ENCODE measurements at regions not wholly inside any gene's neighbourhood (a gene's known extent, or its start where the extent isn't known, plus 50 kb on each side); places are given as distances from the start of the nearest gene placed in this dataset.

DNA sequence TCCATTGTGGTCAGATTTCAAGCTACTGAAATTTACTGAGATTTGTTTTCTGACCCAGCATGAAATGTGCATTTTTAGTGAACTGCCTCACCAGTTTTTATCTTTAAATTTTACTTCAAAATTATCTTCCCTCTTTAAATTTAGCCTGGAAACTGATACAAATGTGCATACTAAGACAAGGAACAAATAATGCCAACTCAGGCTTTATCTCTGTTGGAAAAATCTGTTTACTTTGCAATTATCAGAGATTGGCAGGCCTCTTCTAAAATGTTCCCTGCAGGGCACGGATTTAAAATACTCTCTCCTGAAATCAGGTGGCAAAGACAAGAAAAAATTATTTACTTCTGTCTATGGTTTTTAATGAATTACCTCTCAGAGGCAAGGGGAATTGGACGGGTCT, 151.0 kb upstream of the PTCH1 start:
- no peak for ATAC-seq
- 62% methylated on average over 2 of the region's 2 CpGs for WGBS
- intact Hi-C loops (cut with DNase I) = no loop called here
- Histone ChIP-seq H3K27me3 (ENCODE audit: control insufficient read depth, insufficient read depth) (no peaks in the 10 kb centered on the region), H3K9me3 (ENCODE audit: control insufficient read depth, low read length) (no peaks in the 10 kb centered on the region), H3K4me3 (ENCODE audit: low read length) (no peak overlapping the region), H3K4me1 (ENCODE audit: control insufficient read depth, insufficient read depth, low read length) (no peaks in the 10 kb centered on the region), H3K27ac (ENCODE audit: low read length) (no peak overlapping the region)
- DNase-seq = no peak

DNA sequence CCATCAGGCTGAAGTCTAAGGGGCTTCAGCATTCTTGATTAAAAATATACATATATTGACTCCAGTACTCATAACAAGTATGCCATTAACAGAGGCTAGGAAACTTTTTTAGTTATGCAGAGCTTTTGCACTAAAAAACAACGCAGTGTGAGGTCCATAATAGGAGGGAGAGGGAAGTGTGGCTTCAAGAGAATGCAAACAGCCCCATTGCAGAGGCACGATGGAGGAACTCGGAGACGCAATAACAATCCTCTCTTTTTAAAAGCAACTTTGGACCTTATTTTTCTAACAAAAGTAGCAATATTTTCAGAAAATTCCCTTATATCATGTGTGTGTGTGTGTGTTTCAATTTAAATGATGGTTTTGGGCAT, 150.0 kb upstream of the PTCH1 start:
- Histone ChIP-seq H3K27me3 (ENCODE audit: control insufficient read depth, insufficient read depth) (no peaks in the 10 kb centered on the region), H3K4me3 (ENCODE audit: low read length) (no peak overlapping the region), H3K4me1 (ENCODE audit: control insufficient read depth, insufficient read depth, low read length) (no peaks in the 10 kb centered on the region), H3K27ac (ENCODE audit: low read length) (no peak overlapping the region), H3K9me3 (ENCODE audit: control insufficient read depth, low read length) (no peaks in the 10 kb centered on the region)
- intact Hi-C loops (cut with DNase I) = no loop called here
- DNase-seq (no peak), ATAC-seq (no peak)
- 44% methylated on average over 4 of the region's 4 CpGs for WGBS

DNA sequence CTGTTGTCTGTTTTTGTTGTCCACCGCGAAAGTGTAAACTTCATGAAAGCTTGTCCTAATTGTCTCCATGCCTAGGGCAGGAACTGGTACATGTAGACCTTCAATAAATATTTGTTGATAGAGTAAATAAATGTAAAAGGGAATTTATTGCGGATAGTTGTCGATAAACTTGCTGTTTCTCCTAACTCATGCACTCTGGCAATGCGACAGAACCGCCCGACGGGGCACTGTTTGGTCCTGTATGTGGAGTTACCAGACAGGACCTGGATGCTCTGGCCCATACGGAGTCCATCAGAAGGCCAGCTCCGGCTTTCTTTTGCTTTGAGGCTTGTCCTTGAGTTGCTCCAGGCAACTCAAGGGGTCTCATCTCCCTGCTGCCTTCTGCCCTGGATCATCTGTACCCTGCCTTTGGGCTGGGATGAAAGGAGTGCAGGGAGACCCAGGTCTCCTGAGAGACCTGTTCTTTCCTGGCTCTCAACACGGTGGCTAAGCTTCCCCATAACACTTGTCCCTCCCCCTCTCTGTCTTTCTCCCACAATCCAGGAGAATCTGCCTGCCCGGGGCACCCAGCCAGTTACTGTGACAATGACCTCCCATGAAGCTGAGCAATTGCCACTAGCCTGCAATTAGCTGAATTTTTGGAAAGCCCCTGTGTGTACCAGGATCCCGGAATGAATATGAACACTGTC, 149.5 kb upstream of the PTCH1 start:
- WGBS = 76% methylated on average over 13 of the region's 13 CpGs
- Histone ChIP-seq H3K27ac (ENCODE audit: low read length) (no peak overlapping the region), H3K4me1 (ENCODE audit: control insufficient read depth, insufficient read depth, low read length) (no peaks in the 10 kb centered on the region), H3K4me3 (ENCODE audit: low read length) (no peak overlapping the region), H3K27me3 (ENCODE audit: control insufficient read depth, insufficient read depth) (no peaks in the 10 kb centered on the region), H3K9me3 (ENCODE audit: control insufficient read depth, low read length) (no peaks in the 10 kb centered on the region)
- intact Hi-C loops (cut with DNase I) = no loop called here
- ATAC-seq (no peak), DNase-seq (no peak)

DNA sequence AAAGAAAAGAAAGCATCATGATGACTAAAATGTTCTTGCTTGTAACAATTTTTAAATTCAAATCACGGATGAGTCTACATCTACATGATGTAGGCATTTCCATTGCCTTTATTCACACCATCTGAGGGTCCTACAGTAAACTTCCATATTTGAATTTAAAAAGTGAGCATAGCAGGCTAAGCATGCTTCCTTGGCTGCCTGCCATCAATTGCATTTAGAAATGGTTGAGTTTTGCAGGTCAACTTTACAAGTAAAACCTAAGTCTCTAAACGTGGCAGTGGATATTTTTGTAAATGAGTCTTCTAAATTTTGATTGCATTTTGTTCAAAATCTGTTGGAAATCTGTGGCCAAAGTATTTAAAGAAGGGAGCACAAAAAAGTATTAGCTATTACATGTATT, 136.5 kb upstream of the PTCH1 start:
- Histone ChIP-seq H3K27me3 (ENCODE audit: control insufficient read depth, insufficient read depth) (no peaks in the 10 kb centered on the region), H3K4me3 (ENCODE audit: low read length) (no peak overlapping the region), H3K27ac (ENCODE audit: low read length) (no peak overlapping the region), H3K4me1 (ENCODE audit: control insufficient read depth, insufficient read depth, low read length) (no peaks in the 10 kb centered on the region), H3K9me3 (ENCODE audit: control insufficient read depth, low read length) (no peaks in the 10 kb centered on the region)
- WGBS = 67% methylated on average over 2 of the region's 2 CpGs
- intact Hi-C loops (cut with DNase I) = no loop called here
- ATAC-seq (no peak), DNase-seq (no peak)

DNA sequence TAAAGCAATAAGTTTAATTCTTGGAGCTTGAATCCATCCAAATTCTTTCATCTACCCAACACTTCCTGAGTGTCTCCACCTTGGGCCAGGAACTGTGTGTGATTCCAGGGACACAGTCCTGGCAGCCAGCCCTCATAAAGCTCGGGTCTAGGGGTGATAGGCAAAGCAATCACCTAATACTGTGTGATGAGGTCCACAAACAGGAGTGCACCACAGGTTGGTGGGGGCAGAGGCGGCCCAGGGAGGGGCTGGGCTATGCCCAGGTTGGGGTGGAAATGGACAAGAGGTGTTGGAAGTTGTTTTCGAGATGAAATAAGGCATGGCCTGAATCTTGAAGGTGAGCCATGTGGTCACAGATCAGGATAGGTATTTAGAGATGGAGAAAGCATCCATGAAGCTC, 133.9 kb upstream of the PTCH1 start:
- no peaks in the 10 kb centered on the region for H3K27me3 ChIP-seq (ENCODE audit: control insufficient read depth, insufficient read depth)
- no peak overlapping the region for H3K4me3 ChIP-seq (ENCODE audit: low read length)
- no peaks in the 10 kb centered on the region for H3K9me3 ChIP-seq (ENCODE audit: control insufficient read depth, low read length)
- ATAC-seq (no peak), DNase-seq (no peak)
- 70% methylated on average over 3 of the region's 3 CpGs for WGBS
- intact Hi-C loops (cut with DNase I) = no loop called here
- H3K27ac ChIP-seq (ENCODE audit: low read length) = no peak overlapping the region
- no peaks in the 10 kb centered on the region for H3K4me1 ChIP-seq (ENCODE audit: control insufficient read depth, insufficient read depth, low read length)

DNA sequence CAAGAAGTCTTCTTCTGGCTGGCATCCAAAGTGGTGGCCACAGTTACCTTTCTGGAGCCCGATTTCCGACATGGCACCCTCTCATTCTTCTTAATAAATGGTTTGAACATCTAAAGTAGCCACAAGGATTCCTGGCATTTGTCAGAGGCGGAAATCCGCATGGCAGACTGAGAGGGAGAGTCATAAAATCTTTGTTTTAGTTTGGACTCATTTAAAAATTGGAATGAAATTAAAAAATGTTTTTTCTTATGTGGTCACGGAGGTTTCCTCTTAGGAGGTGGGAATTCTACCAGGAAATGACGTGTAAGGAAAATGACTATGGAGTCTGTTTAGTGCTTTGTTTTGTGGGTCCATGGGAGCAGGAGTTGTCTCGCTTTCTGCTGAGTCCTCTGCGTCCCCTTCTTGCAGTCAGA, 133.0 kb upstream of the PTCH1 start:
- ATAC-seq = no peak
- Histone ChIP-seq H3K27me3 (ENCODE audit: control insufficient read depth, insufficient read depth) (no peaks in the 10 kb centered on the region), H3K27ac (ENCODE audit: low read length) (no peak overlapping the region), H3K4me3 (ENCODE audit: low read length) (no peak overlapping the region), H3K4me1 (ENCODE audit: control insufficient read depth, insufficient read depth, low read length) (no peaks in the 10 kb centered on the region), H3K9me3 (ENCODE audit: control insufficient read depth, low read length) (no peaks in the 10 kb centered on the region)
- DNase-seq = no peak
- 85% methylated on average over 8 of the region's 8 CpGs for WGBS
- intact Hi-C loops (cut with DNase I) = no loop called here

DNA sequence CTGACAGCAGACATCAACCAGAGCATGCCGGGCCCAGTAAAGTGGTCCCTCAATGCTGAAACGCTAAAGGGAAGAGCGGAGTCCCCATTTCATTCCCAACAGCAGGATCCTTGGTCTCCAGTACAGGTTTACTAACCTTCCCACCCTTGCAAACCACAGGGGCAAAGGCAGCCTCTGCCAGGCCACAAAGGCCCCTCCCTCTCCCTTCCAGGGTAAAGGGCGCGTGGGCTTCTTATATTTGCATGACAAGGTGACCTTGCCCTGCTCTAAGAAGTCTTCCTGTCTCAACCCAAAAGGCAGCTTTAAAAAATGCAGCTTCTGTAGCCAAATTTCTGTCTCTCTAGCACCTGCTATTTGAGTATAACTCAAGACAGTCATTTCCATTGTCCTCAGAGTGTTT, 131.5 kb upstream of the PTCH1 start:
- Histone ChIP-seq H3K27me3 (ENCODE audit: control insufficient read depth, insufficient read depth) (no peaks in the 10 kb centered on the region), H3K27ac (ENCODE audit: low read length) (no peak overlapping the region), H3K9me3 (ENCODE audit: control insufficient read depth, low read length) (no peaks in the 10 kb centered on the region), H3K4me3 (ENCODE audit: low read length) (no peak overlapping the region), H3K4me1 (ENCODE audit: control insufficient read depth, insufficient read depth, low read length) (peaks cover 2% of the 10 kb centered on the region)
- DNase-seq = no peak
- WGBS = 90% methylated on average over 5 of the region's 5 CpGs
- intact Hi-C loops (cut with DNase I) = no loop called here
- no peak for ATAC-seq

DNA sequence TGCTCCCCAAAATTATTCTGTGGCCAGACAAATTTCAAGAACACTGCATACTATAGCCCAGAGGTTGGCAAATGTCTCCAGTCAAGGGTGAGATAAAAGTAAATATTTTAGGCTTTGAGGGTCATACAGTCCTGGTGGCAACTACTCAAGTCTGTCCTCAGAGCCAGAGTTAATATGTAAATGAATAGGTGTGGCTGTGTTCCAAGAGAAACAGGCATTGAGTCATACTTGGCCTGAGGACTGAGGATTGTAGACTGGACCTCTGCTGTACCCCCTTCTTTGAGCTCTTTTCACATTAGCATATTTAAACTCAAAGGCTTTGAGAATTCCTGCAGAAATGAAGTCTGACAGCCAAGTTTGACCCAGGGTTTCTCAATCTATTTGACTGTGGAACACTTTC, 129.2 kb upstream of the PTCH1 start:
- ATAC-seq = no peak
- intact Hi-C loops (cut with DNase I) = no loop called here
- no peaks in the 10 kb centered on the region for H3K27me3 ChIP-seq (ENCODE audit: control insufficient read depth, insufficient read depth)

DNA sequence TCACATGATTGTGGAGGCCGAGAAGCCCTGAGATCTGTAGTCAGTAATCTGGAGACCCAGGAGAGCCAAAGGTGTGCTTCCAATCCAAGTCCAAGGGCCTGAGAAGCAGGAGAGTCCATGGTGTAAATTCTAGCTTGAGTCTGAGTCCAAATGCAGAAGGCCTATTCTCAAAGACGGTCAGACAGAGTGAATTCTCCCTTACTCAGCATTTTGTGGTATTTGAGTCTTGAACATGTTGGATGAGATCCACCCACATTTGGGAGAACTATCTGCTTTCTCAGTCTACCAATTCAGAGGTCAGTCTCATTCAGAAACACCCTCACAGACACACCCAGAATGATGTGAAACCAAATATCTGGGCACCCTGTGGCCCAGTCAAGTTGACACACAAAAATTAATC, 128.8 kb upstream of the PTCH1 start:
- intact Hi-C loops (cut with DNase I) = no loop called here
- WGBS = 84% methylated on average over 2 of the region's 2 CpGs

More for the DNA sequence above, 129.2 kb upstream of the PTCH1 start:
- peaks cover 2% of the 10 kb centered on the region for H3K4me1 ChIP-seq (ENCODE audit: control insufficient read depth, insufficient read depth, low read length)
- H3K4me3 ChIP-seq (ENCODE audit: low read length) = no peak overlapping the region
- DNase-seq = no peak
- no peak overlapping the region for H3K27ac ChIP-seq (ENCODE audit: low read length)
- H3K9me3 ChIP-seq (ENCODE audit: control insufficient read depth, low read length) = no peaks in the 10 kb centered on the region

DNA sequence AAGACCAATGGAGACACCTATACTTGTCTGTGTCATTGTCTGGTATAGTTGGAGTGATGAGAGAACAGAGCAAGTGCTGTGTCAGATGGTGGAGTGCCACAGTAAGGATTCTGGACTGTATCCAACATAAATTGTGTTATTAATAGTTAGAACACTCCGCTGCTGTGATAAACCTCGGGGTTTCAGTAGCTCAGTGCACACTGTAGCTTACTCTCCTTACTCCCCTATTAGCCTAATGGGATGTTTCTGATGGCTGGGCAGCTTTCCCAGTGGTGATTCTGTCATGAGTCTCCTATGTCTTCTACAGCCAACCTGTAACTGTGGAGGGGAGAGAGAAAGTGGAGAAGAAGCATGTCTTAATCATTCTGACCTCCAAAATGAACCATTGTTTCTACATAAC, 127.6 kb upstream of the PTCH1 start:
- 19% methylated on average over 2 of the region's 2 CpGs for WGBS
- Histone ChIP-seq H3K4me3 (ENCODE audit: low read length) (no peak overlapping the region), H3K27me3 (ENCODE audit: control insufficient read depth, insufficient read depth) (no peaks in the 10 kb centered on the region), H3K9me3 (ENCODE audit: control insufficient read depth, low read length) (no peaks in the 10 kb centered on the region), H3K27ac (ENCODE audit: low read length) (peak overlapping the region; percentile 41), H3K4me1 (ENCODE audit: control insufficient read depth, insufficient read depth, low read length) (peaks cover 2% of the 10 kb centered on the region)
- intact Hi-C loops (cut with DNase I) = no loop called here
- DNase-seq (no peak), ATAC-seq (peak; percentile 86 to 91)

More for the DNA sequence above, 128.8 kb upstream of the PTCH1 start:
- Histone ChIP-seq H3K27ac (ENCODE audit: low read length) (no peak overlapping the region), H3K4me1 (ENCODE audit: control insufficient read depth, insufficient read depth, low read length) (peaks cover 2% of the 10 kb centered on the region), H3K9me3 (ENCODE audit: control insufficient read depth, low read length) (no peaks in the 10 kb centered on the region), H3K4me3 (ENCODE audit: low read length) (no peak overlapping the region), H3K27me3 (ENCODE audit: control insufficient read depth, insufficient read depth) (no peaks in the 10 kb centered on the region)
- DNase-seq = no peak
- no peak for ATAC-seq

DNA sequence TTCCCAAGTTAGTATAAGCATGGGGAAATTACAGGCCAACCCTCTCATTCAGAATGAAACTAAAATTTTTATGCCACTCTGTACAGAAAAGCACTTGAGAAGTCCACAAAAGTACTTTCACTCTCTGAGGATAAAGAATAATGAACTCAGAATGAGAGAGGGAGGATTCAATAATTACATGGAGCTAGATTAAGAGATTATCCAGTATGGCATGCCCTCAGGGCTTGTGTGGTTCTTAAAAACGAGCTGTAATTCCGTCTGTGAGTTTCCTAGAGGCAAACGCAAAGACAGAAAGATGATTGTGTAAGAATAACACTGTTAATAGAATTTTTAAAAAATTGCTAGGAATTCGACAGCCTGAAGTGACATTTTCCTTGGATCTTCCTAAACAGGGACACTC, 126.8 kb upstream of the PTCH1 start:
- intact Hi-C loops (cut with DNase I) = no loop called here
- Histone ChIP-seq H3K4me3 (ENCODE audit: low read length) (no peak overlapping the region), H3K27ac (ENCODE audit: low read length) (no peak overlapping the region), H3K4me1 (ENCODE audit: control insufficient read depth, insufficient read depth, low read length) (peaks cover 2% of the 10 kb centered on the region), H3K27me3 (ENCODE audit: control insufficient read depth, insufficient read depth) (no peaks in the 10 kb centered on the region), H3K9me3 (ENCODE audit: control insufficient read depth, low read length) (no peaks in the 10 kb centered on the region)
- ATAC-seq (no peak), DNase-seq (no peak)
- WGBS = 86% methylated on average over 4 of the region's 4 CpGs

DNA sequence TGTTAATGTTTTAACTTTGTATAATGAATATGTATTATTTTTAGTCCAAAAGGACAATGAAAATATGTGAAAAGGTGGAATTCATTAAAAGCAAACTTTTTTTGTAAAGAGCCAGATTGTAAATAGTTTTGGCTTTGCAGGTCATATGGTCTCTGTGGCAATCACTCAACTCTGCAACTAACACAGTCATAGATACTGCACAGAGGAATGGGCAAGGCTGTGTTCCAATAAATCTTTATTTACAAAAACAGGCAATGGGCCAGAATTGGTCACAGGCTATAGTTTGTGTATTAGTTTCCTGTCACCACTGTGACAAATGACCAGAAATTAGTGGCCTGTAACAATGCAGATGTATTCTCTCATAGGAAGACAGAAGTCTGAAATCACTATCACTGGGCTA, 125.4 kb upstream of the PTCH1 start:
- no peaks in the 10 kb centered on the region for H3K27me3 ChIP-seq (ENCODE audit: control insufficient read depth, insufficient read depth)
- ATAC-seq (no peak), DNase-seq (no peak)
- no peak overlapping the region for H3K27ac ChIP-seq (ENCODE audit: low read length)
- H3K4me3 ChIP-seq (ENCODE audit: low read length) = no peak overlapping the region
- H3K4me1 ChIP-seq (ENCODE audit: control insufficient read depth, insufficient read depth, low read length) = peaks cover 2% of the 10 kb centered on the region
- intact Hi-C loops (cut with DNase I) = no loop called here
- H3K9me3 ChIP-seq (ENCODE audit: control insufficient read depth, low read length) = no peaks in the 10 kb centered on the region
